ENCODE measurements at regions not wholly inside any gene's neighbourhood (a gene's known extent, or its start where the extent isn't known, plus 50 kb on each side); places are given as distances from the start of the nearest gene placed in this dataset.
"Not testable (repeated sequence)": the region's sequence is repeated elsewhere in the genome, so short reads cannot be mapped to it uniquely, and the experiment has no call there.

- peak; percentile 79 for DNase-seq (ENCODE audit: low read depth)
- H3K4me3 ChIP-seq (ENCODE audit: low read depth, low read length), result no peak overlapping the region
Observed at GRCh38 chr5:125484272-125484741, 737.9 kb upstream of the ZNF608 start.

- peak; percentile 100 for DNase-seq (ENCODE audit: low read depth)
- H3K4me3 ChIP-seq (ENCODE audit: low read depth, low read length), result no peak overlapping the region
Observed at GRCh38 chr5:125484742-125485641, 738.6 kb upstream of the ZNF608 start.

GRCh38 chr5:125485771-125486170 lies 739.3 kb upstream of the ZNF608 start:
- no peak overlapping the region for H3K4me3 ChIP-seq (ENCODE audit: low read depth, low read length)
- DNase-seq (ENCODE audit: low read depth), result no peak

- DNase-seq (ENCODE audit: low read depth), result peak; percentile 60
- H3K4me3 ChIP-seq (ENCODE audit: low read depth, low read length), result no peak overlapping the region
Observed at GRCh38 chr5:125486634-125487033, 740.2 kb upstream of the ZNF608 start.

GRCh38 chr5:125487231-125487630 lies 740.8 kb upstream of the ZNF608 start:
- H3K4me3 ChIP-seq (ENCODE audit: low read depth, low read length), result no peak overlapping the region
- no peak for DNase-seq (ENCODE audit: low read depth)

- not testable (repeated sequence) for DNase-seq (ENCODE audit: low read depth); H3K4me3 ChIP-seq (ENCODE audit: low read depth, low read length)
Observed at GRCh38 chr5:125487652-125488051, 741.2 kb upstream of the ZNF608 start.

- no peak for DNase-seq (ENCODE audit: low read depth)
- H3K4me3 ChIP-seq (ENCODE audit: low read depth, low read length), result no peak overlapping the region
Observed at GRCh38 chr5:125489146-125489545, 742.7 kb upstream of the ZNF608 start.

- no peak overlapping the region for H3K4me3 ChIP-seq (ENCODE audit: low read depth, low read length)
- no peak for DNase-seq (ENCODE audit: low read depth)
Observed at GRCh38 chr5:125491986-125492492, 745.6 kb upstream of the ZNF608 start.

GRCh38 chr5:125492977-125493376 lies 746.5 kb upstream of the ZNF608 start:
- no peak overlapping the region for H3K4me3 ChIP-seq (ENCODE audit: low read depth, low read length)

GRCh38 chr5:125496393-125496792 lies 750.0 kb upstream of the ZNF608 start:
- no peak for DNase-seq (ENCODE audit: low read depth)
- H3K4me3 ChIP-seq (ENCODE audit: low read depth, low read length), result no peak overlapping the region

More at GRCh38 chr5:125492977-125493376, 746.5 kb upstream of the ZNF608 start:
- no peak for DNase-seq (ENCODE audit: low read depth)

GRCh38 chr5:125497651-125498050 lies 751.2 kb upstream of the ZNF608 start:
- DNase-seq (ENCODE audit: low read depth), result no peak
- no peak overlapping the region for H3K4me3 ChIP-seq (ENCODE audit: low read depth, low read length)

GRCh38 chr5:125499636-125500332 lies 753.3 kb upstream of the ZNF608 start:
- DNase-seq (ENCODE audit: low read depth), result no peak
- H3K4me3 ChIP-seq (ENCODE audit: low read depth, low read length), result no peak overlapping the region

GRCh38 chr5:125501396-125501795 lies 755.0 kb upstream of the ZNF608 start:
- DNase-seq (ENCODE audit: low read depth), result no peak
- no peak overlapping the region for H3K4me3 ChIP-seq (ENCODE audit: low read depth, low read length)

- no peak overlapping the region for H3K4me3 ChIP-seq (ENCODE audit: low read depth, low read length)
- DNase-seq (ENCODE audit: low read depth), result no peak
Observed at GRCh38 chr5:125503946-125504345, 757.5 kb upstream of the ZNF608 start.

- DNase-seq (ENCODE audit: low read depth), result no peak
- H3K4me3 ChIP-seq (ENCODE audit: low read depth, low read length), result no peak overlapping the region
Observed at GRCh38 chr5:125505115-125505514, 758.7 kb upstream of the ZNF608 start.

- H3K4me3 ChIP-seq (ENCODE audit: low read depth, low read length), result no peak overlapping the region
- no peak for DNase-seq (ENCODE audit: low read depth)
Observed at GRCh38 chr5:125506124-125506523, 759.7 kb upstream of the ZNF608 start.

GRCh38 chr5:125508225-125508624 lies 761.8 kb upstream of the ZNF608 start:
- no peak for DNase-seq (ENCODE audit: low read depth)
- no peak overlapping the region for H3K4me3 ChIP-seq (ENCODE audit: low read depth, low read length)

GRCh38 chr5:125510651-125511050 lies 764.2 kb upstream of the ZNF608 start:
- H3K4me3 ChIP-seq (ENCODE audit: low read depth, low read length), result no peak overlapping the region
- DNase-seq (ENCODE audit: low read depth), result no peak

GRCh38 chr5:125517973-125518550 lies 771.6 kb upstream of the ZNF608 start:
- no peak for DNase-seq (ENCODE audit: low read depth)
- no peak overlapping the region for H3K4me3 ChIP-seq (ENCODE audit: low read depth, low read length)

GRCh38 chr5:125521289-125521688 lies 774.9 kb upstream of the ZNF608 start:
- H3K4me3 ChIP-seq (ENCODE audit: low read depth, low read length), result no peak overlapping the region
- DNase-seq (ENCODE audit: low read depth), result no peak

Measured in skeletal muscle cell (primary cell).